ENCODE measurements at regions not wholly inside any gene's neighbourhood (a gene's known extent, or its start where the extent isn't known, plus 50 kb on each side); places are given as distances from the start of the nearest gene placed in this dataset.

- no peak for ATAC-seq
- TF ChIP-seq OSR1 (CRISPR knock-in tag; IDR thresholded peaks at IDR 0.05): no peak
- no peak for TF ChIP-seq TOX (CRISPR knock-in tag; IDR thresholded peaks at IDR 0.05; ENCODE audit: borderline replicate concordance)
- no peak for TF ChIP-seq POU6F1 (CRISPR knock-in tag; IDR thresholded peaks at IDR 0.05; ENCODE audit: borderline replicate concordance, low read depth)
- no peak for TF ChIP-seq ZFP30 (CRISPR knock-in tag; IDR thresholded peaks at IDR 0.05)
- TF ChIP-seq TSHZ2 (CRISPR knock-in tag; IDR thresholded peaks at IDR 0.05): no peak
- no peak for TF ChIP-seq CREB5 (CRISPR knock-in tag; IDR thresholded peaks at IDR 0.05; ENCODE audit: low read depth)
- TF ChIP-seq BACH2 (CRISPR knock-in tag; IDR thresholded peaks at IDR 0.05; ENCODE audit: borderline replicate concordance): no peak
- no peak for TF ChIP-seq SNAI2 (CRISPR knock-in tag; IDR thresholded peaks at IDR 0.05)
- TF ChIP-seq PATZ1 (CRISPR knock-in tag; IDR thresholded peaks at IDR 0.05; ENCODE audit: borderline replicate concordance): no peak
- TF ChIP-seq PPARA (CRISPR knock-in tag; IDR thresholded peaks at IDR 0.05; ENCODE audit: borderline replicate concordance): no peak
- no peak for TF ChIP-seq ARNTL (CRISPR knock-in tag; IDR thresholded peaks at IDR 0.05; ENCODE audit: borderline replicate concordance, low read depth)
- TF ChIP-seq ZC3H10 (CRISPR knock-in tag; IDR thresholded peaks at IDR 0.05): no peak
- no peak for TF ChIP-seq RARB (CRISPR knock-in tag; IDR thresholded peaks at IDR 0.05)
- no peak for TF ChIP-seq ZNF8 (CRISPR knock-in tag; IDR thresholded peaks at IDR 0.05)
- no peak for TF ChIP-seq CSRNP3 (CRISPR knock-in tag; IDR thresholded peaks at IDR 0.05)
These were observed 67.1 kb upstream of the SH3PXD2B start for GRCh38 chr5:172521338-172521932.

GRCh38 chr5:172511952-172512351 lies 57.6 kb upstream of the SH3PXD2B start:
- ATAC-seq: no peak
- peak; percentile 99 for TF ChIP-seq ZFP30 (CRISPR knock-in tag; IDR thresholded peaks at IDR 0.05)
- TF ChIP-seq GLIS3 (CRISPR knock-in tag; IDR thresholded peaks at IDR 0.05): no peak

- no peak for ATAC-seq
- no peak for TF ChIP-seq TCF4 (CRISPR knock-in tag; IDR thresholded peaks at IDR 0.05; ENCODE audit: borderline replicate concordance)
- TF ChIP-seq ZFP30 (CRISPR knock-in tag; IDR thresholded peaks at IDR 0.05): no peak
- TF ChIP-seq BACH2 (CRISPR knock-in tag; IDR thresholded peaks at IDR 0.05; ENCODE audit: borderline replicate concordance): no peak
- no peak for TF ChIP-seq CREB5 (CRISPR knock-in tag; IDR thresholded peaks at IDR 0.05; ENCODE audit: low read depth)
- TF ChIP-seq ZNF565 (CRISPR knock-in tag; conservative IDR thresholded peaks at IDR 0.05; ENCODE audit: low read depth): no peak
- no peak for TF ChIP-seq PATZ1 (CRISPR knock-in tag; IDR thresholded peaks at IDR 0.05; ENCODE audit: borderline replicate concordance)
- no peak for TF ChIP-seq POU6F1 (CRISPR knock-in tag; IDR thresholded peaks at IDR 0.05; ENCODE audit: borderline replicate concordance, low read depth)
- no peak for TF ChIP-seq PPARA (CRISPR knock-in tag; IDR thresholded peaks at IDR 0.05; ENCODE audit: borderline replicate concordance)
- no peak for TF ChIP-seq CSDC2 (CRISPR knock-in tag; IDR thresholded peaks at IDR 0.05)
- TF ChIP-seq ZFP3 (CRISPR knock-in tag; IDR thresholded peaks at IDR 0.05): no peak
- no peak for TF ChIP-seq SNAI2 (CRISPR knock-in tag; IDR thresholded peaks at IDR 0.05)
- TF ChIP-seq OSR1 (CRISPR knock-in tag; IDR thresholded peaks at IDR 0.05): no peak
These were observed 55.1 kb upstream of the SH3PXD2B start for GRCh38 chr5:172509405-172509781.

Data from SK-N-SH treated with all-trans-retinoic acid at 6 μM for 48 hours (cell line).